ENCODE measurements at regions not wholly inside any gene's neighbourhood (a gene's known extent, or its start where the extent isn't known, plus 50 kb on each side); places are given as distances from the start of the nearest gene placed in this dataset.

- H3K9me3 ChIP-seq (ENCODE audit: insufficient read depth, low read depth, low read length), result peaks cover 2% of the 10 kb centered on the region
- H3K27me3 ChIP-seq (ENCODE audit: insufficient read depth, low read length), result no peaks in the 10 kb centered on the region
- no peak overlapping the region for H2AFZ ChIP-seq (ENCODE audit: low read depth, low read length)
- no peaks in the 10 kb centered on the region for H3K4me1 ChIP-seq (ENCODE audit: insufficient read depth, low read length)
- H3K36me3 Mint-ChIP-seq (ENCODE audit: low read depth, unreplicated experiment), result no peaks in the 10 kb centered on the region
- H3K4me3 ChIP-seq (ENCODE audit: insufficient read depth, low read depth, low read length), result no peak overlapping the region
- no peak for DNase-seq (ENCODE audit: low read depth)
- H3K4me1 Mint-ChIP-seq (ENCODE audit: low read depth, unreplicated experiment), result no peaks in the 10 kb centered on the region
- FAIRE-seq, result no peak
- no peak overlapping the region for H3K4me3 Mint-ChIP-seq (ENCODE audit: unreplicated experiment)
- TF ChIP-seq CTCF (IDR thresholded peaks at IDR 0.05; ENCODE audit: insufficient read depth, low read depth, low read length) (no peak), EZH2 (IDR thresholded peaks at IDR 0.05; ENCODE audit: insufficient read depth, low read length) (no peak)
- peaks cover 17% of the 10 kb centered on the region for H3K27me3 Mint-ChIP-seq (ENCODE audit: low read depth, unreplicated experiment)
- no peak overlapping the region for H3K4me2 ChIP-seq (ENCODE audit: low read length)
- no peaks in the 10 kb centered on the region for H3K79me2 ChIP-seq (ENCODE audit: insufficient read depth, low read length)
- no peaks in the 10 kb centered on the region for H3K36me3 ChIP-seq (ENCODE audit: insufficient read depth, low read length)
- no peak overlapping the region for H3K9ac ChIP-seq (ENCODE audit: low read length)
- H4K20me1 ChIP-seq (ENCODE audit: insufficient read depth, low read length), result no peaks in the 10 kb centered on the region
- H3K27ac ChIP-seq (ENCODE audit: low read depth, low read length), result no peak overlapping the region
- no peak overlapping the region for H3K27ac Mint-ChIP-seq (ENCODE audit: unreplicated experiment)
- H3K9me3 Mint-ChIP-seq (ENCODE audit: unreplicated experiment), result peaks cover 9% of the 10 kb centered on the region
These were observed 53.1 kb upstream of the TTC34 start for GRCh38 chr1:2854611-2855010.

- FAIRE-seq, result no peak
These were observed 53.9 kb upstream of the TTC34 start for GRCh38 chr1:2855206-2856065.

More at GRCh38 chr1:2855206-2856065, 53.9 kb upstream of the TTC34 start:
- Histone ChIP-seq H3K36me3 (ENCODE audit: insufficient read depth, low read length) (no peaks in the 10 kb centered on the region), H3K9ac (ENCODE audit: low read length) (no peak overlapping the region), H3K4me1 (ENCODE audit: insufficient read depth, low read length) (no peaks in the 10 kb centered on the region), H3K79me2 (ENCODE audit: insufficient read depth, low read length) (no peaks in the 10 kb centered on the region), H3K9me3 (ENCODE audit: insufficient read depth, low read depth, low read length) (peaks cover 3% of the 10 kb centered on the region), H2AFZ (ENCODE audit: low read depth, low read length) (no peak overlapping the region), H3K4me3 (ENCODE audit: insufficient read depth, low read depth, low read length) (no peak overlapping the region), H3K4me2 (ENCODE audit: low read length) (no peak overlapping the region), H3K27me3 (ENCODE audit: insufficient read depth, low read length) (no peaks in the 10 kb centered on the region), H4K20me1 (ENCODE audit: insufficient read depth, low read length) (no peaks in the 10 kb centered on the region), H3K27ac (ENCODE audit: low read depth, low read length) (no peak overlapping the region)
- no peaks in the 10 kb centered on the region for H3K36me3 Mint-ChIP-seq (ENCODE audit: low read depth, unreplicated experiment)
- H3K27me3 Mint-ChIP-seq (ENCODE audit: low read depth, unreplicated experiment), result peaks cover 10% of the 10 kb centered on the region
- TF ChIP-seq EZH2 (IDR thresholded peaks at IDR 0.05; ENCODE audit: insufficient read depth, low read length), result no peak
- TF ChIP-seq CTCF (IDR thresholded peaks at IDR 0.05; ENCODE audit: insufficient read depth, low read depth, low read length), result no peak
- no peak overlapping the region for H3K4me3 Mint-ChIP-seq (ENCODE audit: unreplicated experiment)
- peaks cover 9% of the 10 kb centered on the region for H3K9me3 Mint-ChIP-seq (ENCODE audit: unreplicated experiment)
- H3K27ac Mint-ChIP-seq (ENCODE audit: unreplicated experiment), result no peak overlapping the region
- DNase-seq (ENCODE audit: low read depth), result no peak
- no peaks in the 10 kb centered on the region for H3K4me1 Mint-ChIP-seq (ENCODE audit: low read depth, unreplicated experiment)
